ENCODE measurements at regions not wholly inside any gene's neighbourhood (a gene's known extent, or its start where the extent isn't known, plus 50 kb on each side); places are given as distances from the start of the nearest gene placed in this dataset.

DNA sequence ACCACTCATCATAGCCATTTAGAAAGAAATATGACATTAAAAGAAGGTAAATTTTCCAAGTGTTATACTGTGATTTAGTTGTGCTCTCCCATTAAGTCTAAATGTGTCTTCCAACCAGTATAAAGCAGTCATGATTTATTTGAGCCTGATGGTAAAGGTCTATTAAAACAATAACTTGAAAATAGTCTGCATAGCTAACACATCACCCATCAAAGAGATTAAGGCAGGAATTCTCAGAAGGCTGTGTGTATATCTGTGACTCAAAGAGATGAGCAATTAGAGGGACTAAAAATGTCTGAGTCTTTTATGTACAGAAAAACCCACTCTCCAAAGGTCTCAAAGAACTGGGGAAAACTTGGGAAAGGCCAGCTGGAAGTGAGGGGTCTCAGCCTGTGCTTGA is 70.3 kb upstream of the IQCM start:
- no peak for DNase-seq (ENCODE audit: extremely low spot score, unreplicated experiment)
- H3K9me3 Mint-ChIP-seq (ENCODE audit: unreplicated experiment), result no peaks in the 10 kb centered on the region
- no peak overlapping the region for H3K27ac Mint-ChIP-seq (ENCODE audit: unreplicated experiment)

DNA sequence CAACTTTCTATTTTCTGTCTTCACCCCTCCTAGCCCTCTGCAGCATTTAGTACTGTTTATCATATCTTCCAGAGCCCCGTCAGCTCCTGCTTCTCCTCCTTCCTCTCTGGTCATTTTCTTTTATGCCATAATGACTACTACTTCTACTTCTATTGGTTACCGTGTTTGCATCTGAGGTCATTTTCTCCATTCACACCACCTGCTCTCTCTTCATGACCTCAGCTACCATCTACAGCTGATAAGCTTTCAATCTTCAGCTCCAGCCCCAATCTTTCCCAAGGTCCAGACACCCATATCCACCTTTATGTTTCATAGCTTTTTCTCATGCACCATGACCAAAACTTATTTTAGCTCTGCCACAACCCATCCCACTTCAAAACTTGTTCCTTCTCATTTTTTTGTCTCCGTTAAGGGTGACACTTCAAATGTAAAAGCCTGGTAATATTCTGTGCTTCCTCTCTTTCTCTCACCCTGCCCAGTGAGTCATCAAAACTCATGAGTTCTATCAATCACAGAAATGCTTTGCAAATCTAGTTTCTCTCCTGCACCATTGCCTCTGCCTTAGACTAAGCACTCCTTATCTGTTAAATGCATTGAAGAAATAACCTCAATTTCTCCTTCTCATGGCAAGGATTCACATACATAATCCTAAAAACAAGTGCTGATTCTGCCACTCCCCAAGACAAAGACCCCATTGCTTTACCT is 71.3 kb upstream of the IQCM start:
- no peak for DNase-seq (ENCODE audit: extremely low spot score, unreplicated experiment)

More for the DNA sequence above, 70.3 kb upstream of the IQCM start:
- peaks cover 29% of the 10 kb centered on the region for H3K27me3 Mint-ChIP-seq (ENCODE audit: unreplicated experiment)
- H3K36me3 Mint-ChIP-seq (ENCODE audit: unreplicated experiment), result no peaks in the 10 kb centered on the region
- no peaks in the 10 kb centered on the region for H3K4me1 Mint-ChIP-seq (ENCODE audit: unreplicated experiment)
- TF ChIP-seq, protein P1, sequence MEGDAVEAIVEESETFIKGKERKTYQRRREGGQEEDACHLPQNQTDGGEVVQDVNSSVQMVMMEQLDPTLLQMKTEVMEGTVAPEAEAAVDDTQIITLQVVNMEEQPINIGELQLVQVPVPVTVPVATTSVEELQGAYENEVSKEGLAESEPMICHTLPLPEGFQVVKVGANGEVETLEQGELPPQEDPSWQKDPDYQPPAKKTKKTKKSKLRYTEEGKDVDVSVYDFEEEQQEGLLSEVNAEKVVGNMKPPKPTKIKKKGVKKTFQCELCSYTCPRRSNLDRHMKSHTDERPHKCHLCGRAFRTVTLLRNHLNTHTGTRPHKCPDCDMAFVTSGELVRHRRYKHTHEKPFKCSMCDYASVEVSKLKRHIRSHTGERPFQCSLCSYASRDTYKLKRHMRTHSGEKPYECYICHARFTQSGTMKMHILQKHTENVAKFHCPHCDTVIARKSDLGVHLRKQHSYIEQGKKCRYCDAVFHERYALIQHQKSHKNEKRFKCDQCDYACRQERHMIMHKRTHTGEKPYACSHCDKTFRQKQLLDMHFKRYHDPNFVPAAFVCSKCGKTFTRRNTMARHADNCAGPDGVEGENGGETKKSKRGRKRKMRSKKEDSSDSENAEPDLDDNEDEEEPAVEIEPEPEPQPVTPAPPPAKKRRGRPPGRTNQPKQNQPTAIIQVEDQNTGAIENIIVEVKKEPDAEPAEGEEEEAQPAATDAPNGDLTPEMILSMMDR (IDR thresholded peaks at IDR 0.05), result no peak
- H3K4me3 Mint-ChIP-seq (ENCODE audit: unreplicated experiment), result no peak overlapping the region

DNA sequence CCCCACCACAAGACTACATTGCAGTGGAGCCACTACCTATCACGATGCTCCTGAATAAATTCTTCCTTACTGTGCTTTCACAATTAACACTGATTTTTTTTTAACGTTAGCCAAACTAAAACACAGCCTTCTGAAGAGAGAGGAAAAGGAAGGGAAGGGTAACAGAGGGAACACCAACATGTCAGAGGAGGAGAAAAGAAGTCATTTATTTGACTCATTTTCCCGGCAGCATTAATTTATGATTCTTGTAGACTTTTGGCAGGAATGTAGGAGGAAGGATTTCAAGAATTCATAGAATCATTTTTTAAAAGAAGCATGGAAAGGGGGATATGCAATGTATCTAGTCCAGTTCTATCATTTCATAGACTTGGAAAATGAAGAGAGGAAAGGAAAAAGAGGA is 74.3 kb upstream of the IQCM start:
- H3K4me3 Mint-ChIP-seq (ENCODE audit: unreplicated experiment), result no peak overlapping the region
- H3K36me3 Mint-ChIP-seq (ENCODE audit: unreplicated experiment), result no peaks in the 10 kb centered on the region
- H3K9me3 Mint-ChIP-seq (ENCODE audit: unreplicated experiment), result no peaks in the 10 kb centered on the region
- no peak for DNase-seq (ENCODE audit: extremely low spot score, unreplicated experiment)
- H3K4me1 Mint-ChIP-seq (ENCODE audit: unreplicated experiment), result no peaks in the 10 kb centered on the region
- no peak overlapping the region for H3K27ac Mint-ChIP-seq (ENCODE audit: unreplicated experiment)
- TF ChIP-seq, protein P1 (IDR thresholded peaks at IDR 0.05), result no peak
- H3K27me3 Mint-ChIP-seq (ENCODE audit: unreplicated experiment), result peaks cover 8% of the 10 kb centered on the region

More for the DNA sequence above, 71.3 kb upstream of the IQCM start:
- no peak overlapping the region for H3K4me3 Mint-ChIP-seq (ENCODE audit: unreplicated experiment)
- H3K4me1 Mint-ChIP-seq (ENCODE audit: unreplicated experiment), result no peaks in the 10 kb centered on the region
- no peaks in the 10 kb centered on the region for H3K36me3 Mint-ChIP-seq (ENCODE audit: unreplicated experiment)
- peaks cover 22% of the 10 kb centered on the region for H3K27me3 Mint-ChIP-seq (ENCODE audit: unreplicated experiment)
- no peak overlapping the region for H3K27ac Mint-ChIP-seq (ENCODE audit: unreplicated experiment)
- TF ChIP-seq, protein P1 (IDR thresholded peaks at IDR 0.05), result no peak
- H3K9me3 Mint-ChIP-seq (ENCODE audit: unreplicated experiment), result no peaks in the 10 kb centered on the region

DNA sequence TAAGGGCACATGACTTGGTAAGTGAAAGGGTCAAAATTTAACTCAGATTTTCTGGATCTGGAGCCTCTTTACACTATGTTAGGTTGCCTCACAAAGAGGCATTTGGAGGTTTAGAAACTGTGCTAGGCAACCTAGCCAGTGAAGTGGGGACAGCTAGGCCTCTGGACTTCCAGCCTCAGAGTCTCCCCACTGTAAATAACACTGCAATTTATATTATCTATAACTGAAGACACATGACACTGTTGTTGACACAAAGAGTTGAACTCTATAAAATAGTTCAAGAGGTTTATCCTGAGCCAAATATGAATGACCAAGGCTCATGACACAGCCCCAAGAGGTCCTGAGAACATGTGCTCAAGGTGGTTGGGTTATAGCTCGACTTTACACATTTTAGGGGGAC is 74.9 kb upstream of the IQCM start:
- Mint-ChIP-seq H3K4me1 (ENCODE audit: unreplicated experiment) (no peaks in the 10 kb centered on the region), H3K27ac (ENCODE audit: unreplicated experiment) (no peak overlapping the region)

DNA sequence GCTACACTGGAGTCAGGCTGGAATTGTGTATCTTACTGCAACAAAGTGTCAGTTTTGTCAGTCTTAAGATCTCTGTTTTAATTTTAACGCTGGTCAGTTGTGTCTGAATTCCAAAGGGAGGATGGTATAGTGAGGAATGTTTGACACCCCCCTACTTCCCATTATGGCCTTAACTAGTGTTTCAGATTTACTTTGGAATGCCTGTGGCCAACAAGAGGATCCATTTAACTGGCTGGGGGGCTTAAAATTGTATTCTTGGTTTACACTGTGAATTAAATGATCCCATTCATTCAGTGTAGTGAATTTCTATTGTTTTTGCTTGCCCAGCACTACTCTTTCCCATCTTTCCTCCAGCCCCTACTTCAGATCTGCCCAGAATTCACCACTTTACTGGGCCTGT is 75.8 kb upstream of the IQCM start:
- Mint-ChIP-seq H3K9me3 (ENCODE audit: unreplicated experiment) (no peaks in the 10 kb centered on the region), H3K36me3 (ENCODE audit: unreplicated experiment) (no peaks in the 10 kb centered on the region), H3K4me1 (ENCODE audit: unreplicated experiment) (no peaks in the 10 kb centered on the region), H3K27me3 (ENCODE audit: unreplicated experiment) (peaks cover 3% of the 10 kb centered on the region), H3K27ac (ENCODE audit: unreplicated experiment) (no peak overlapping the region), H3K4me3 (ENCODE audit: unreplicated experiment) (no peak overlapping the region)
- no peak for DNase-seq (ENCODE audit: extremely low spot score, unreplicated experiment)
- TF ChIP-seq, protein P1 (IDR thresholded peaks at IDR 0.05), result no peak

More for the DNA sequence above, 74.9 kb upstream of the IQCM start:
- Mint-ChIP-seq H3K27me3 (ENCODE audit: unreplicated experiment) (peaks cover 6% of the 10 kb centered on the region), H3K4me3 (ENCODE audit: unreplicated experiment) (no peak overlapping the region), H3K36me3 (ENCODE audit: unreplicated experiment) (no peaks in the 10 kb centered on the region), H3K9me3 (ENCODE audit: unreplicated experiment) (no peaks in the 10 kb centered on the region)
- DNase-seq (ENCODE audit: extremely low spot score, unreplicated experiment), result no peak
- TF ChIP-seq, protein P1 (IDR thresholded peaks at IDR 0.05), result no peak
